GM21381 (cell line): ENCODE measurements at regions not wholly inside any gene's neighbourhood (a gene's known extent, or its start where the extent isn't known, plus 50 kb on each side); places are given as distances from the start of the nearest gene placed in this dataset.
"Not testable (repeated sequence)": the region's sequence is repeated elsewhere in the genome, so short reads cannot be mapped to it uniquely, and the experiment has no call there.

Experiments used
- ATAC-seq: cut with Tn5 transposase; IDR thresholded peaks from one replicate; pipeline ENCODE4 v1.9.1; 2021; ENCODE audit warnings: mild to moderate bottlenecking, moderate library complexity; ENCODE audit not compliant: unreplicated experiment

- no peak for ATAC-seq
These were observed 93.9 kb upstream of the C1QTNF7 start for GRCh38 chr4:15333692-15334633.

- ATAC-seq = no peak
These were observed 91.2 kb upstream of the C1QTNF7 start for GRCh38 chr4:15336410-15337167.

GRCh38 chr4:15337168-15337657 is 90.6 kb upstream of the C1QTNF7 start:
- ATAC-seq = not testable (repeated sequence)

- ATAC-seq = no peak
These were observed 88.1 kb upstream of the C1QTNF7 start for GRCh38 chr4:15339737-15340136.

- ATAC-seq = no peak
These were observed 87.5 kb upstream of the C1QTNF7 start for GRCh38 chr4:15340332-15340731.

- ATAC-seq = no peak
These were observed 86.7 kb upstream of the C1QTNF7 start for GRCh38 chr4:15340902-15341732.

- no peak for ATAC-seq
These were observed 86.0 kb upstream of the C1QTNF7 start for GRCh38 chr4:15341733-15342300.

- no peak for ATAC-seq
These were observed 84.8 kb upstream of the C1QTNF7 start for GRCh38 chr4:15343000-15343399.

- ATAC-seq = no peak
These were observed 84.3 kb upstream of the C1QTNF7 start for GRCh38 chr4:15343581-15343980.

GRCh38 chr4:15344041-15344440 is 83.8 kb upstream of the C1QTNF7 start:
- no peak for ATAC-seq

- no peak for ATAC-seq
These were observed 82.7 kb upstream of the C1QTNF7 start for GRCh38 chr4:15345134-15345533.

- no peak for ATAC-seq
These were observed 79.6 kb upstream of the C1QTNF7 start for GRCh38 chr4:15348236-15348635.

- no peak for ATAC-seq
These were observed 79.1 kb upstream of the C1QTNF7 start for GRCh38 chr4:15348695-15349094.

GRCh38 chr4:15349531-15349935 is 78.3 kb upstream of the C1QTNF7 start:
- no peak for ATAC-seq

- ATAC-seq = no peak
These were observed 77.9 kb upstream of the C1QTNF7 start for GRCh38 chr4:15349965-15350364.

GRCh38 chr4:15352524-15352923 is 75.3 kb upstream of the C1QTNF7 start:
- no peak for ATAC-seq

GRCh38 chr4:15353207-15353606 is 74.6 kb upstream of the C1QTNF7 start:
- no peak for ATAC-seq

- no peak for ATAC-seq
These were observed 73.2 kb upstream of the C1QTNF7 start for GRCh38 chr4:15354371-15355297.

- ATAC-seq = no peak
These were observed 66.3 kb upstream of the C1QTNF7 start for GRCh38 chr4:15361529-15361928.
